CD1c-positive myeloid dendritic cell (primary cell): ENCODE measurements at regions not wholly inside any gene's neighbourhood (a gene's known extent, or its start where the extent isn't known, plus 50 kb on each side); places are given as distances from the start of the nearest gene placed in this dataset.
"Not testable (repeated sequence)": the region's sequence is repeated elsewhere in the genome, so short reads cannot be mapped to it uniquely, and the experiment has no call there.

Experiments
- DNase-seq: peaks from one replicate; pipeline ENCODE4 v3.0.0-alpha.2; 2016; ENCODE audit errors: extremely low spot score

DNA sequence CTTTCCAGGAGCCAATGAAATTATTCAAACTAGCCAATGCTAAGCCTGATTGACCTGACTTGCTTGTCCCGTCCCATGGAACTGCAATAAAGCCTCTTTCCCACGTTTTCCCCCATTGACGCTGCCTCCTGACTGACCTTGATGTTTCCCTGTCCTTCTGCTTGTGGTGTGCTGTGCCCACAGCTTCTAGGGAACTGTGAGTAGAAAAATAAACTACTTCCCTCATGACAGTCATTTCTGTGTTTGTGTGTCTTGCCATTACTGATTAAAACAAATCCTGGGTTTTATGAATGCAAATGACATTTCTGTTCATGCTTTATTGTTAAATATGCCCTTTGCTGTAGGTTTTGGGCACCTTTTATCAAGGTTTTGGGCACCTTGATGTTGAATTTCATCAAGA is 91.3 kb upstream of the ABI1 start:
- DNase-seq: peak; percentile 59

GRCh38 chr10:26951650-26952049 is 90.9 kb upstream of the ABI1 start:
- DNase-seq: no peak

DNA sequence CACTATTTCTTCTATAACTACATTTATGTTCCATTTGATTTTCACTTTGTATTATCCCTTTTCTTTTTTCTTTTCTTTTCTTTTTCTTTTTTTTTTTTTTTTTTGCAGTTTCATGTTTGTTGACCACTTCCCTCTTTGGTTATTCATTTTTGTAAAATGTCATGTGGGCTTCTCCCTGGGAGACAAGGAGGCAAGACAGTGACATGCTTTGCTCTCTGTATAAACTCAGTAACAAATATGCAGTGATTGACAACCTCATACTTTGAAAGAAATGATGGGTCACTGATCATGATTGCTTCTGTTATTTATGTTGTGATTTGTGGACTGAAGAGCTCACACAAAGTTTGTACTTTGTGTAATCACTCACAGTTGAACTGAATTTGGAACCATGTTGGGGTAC is 90.2 kb upstream of the ABI1 start:
- peak; percentile 37 for DNase-seq

- no peak for DNase-seq
These were observed 85.5 kb upstream of the ABI1 start for GRCh38 chr10:26946102-26946811.

DNA sequence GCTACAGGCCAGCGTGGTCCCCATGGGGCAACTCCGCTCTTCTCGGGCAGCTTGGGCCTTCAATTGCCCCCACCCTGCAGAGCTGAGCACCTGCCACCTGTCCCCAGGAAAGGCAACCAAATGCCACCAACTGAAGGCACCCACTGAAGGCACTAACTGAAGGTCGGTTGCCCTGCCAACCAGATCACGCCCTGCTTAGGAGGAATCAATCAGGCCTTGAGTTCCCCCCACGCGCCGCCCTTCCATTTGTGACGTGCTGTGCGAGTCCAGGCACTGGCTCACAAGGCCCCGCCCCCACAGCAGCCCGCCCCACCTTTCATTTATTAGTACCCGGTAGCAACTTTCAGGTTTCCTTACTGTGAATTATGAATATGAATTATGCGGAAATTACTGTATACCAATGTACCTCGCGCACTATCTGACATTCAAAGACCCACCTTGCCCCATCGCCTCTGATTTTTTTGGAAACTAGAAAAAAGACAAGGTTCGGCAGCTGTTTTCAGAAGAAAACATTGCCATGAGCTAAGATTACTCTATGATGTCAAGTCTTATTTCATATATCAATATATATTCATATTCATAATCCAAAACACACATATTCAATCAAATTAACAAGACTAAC is 83.6 kb upstream of the ABI1 start:
- DNase-seq: no peak

- DNase-seq: no peak
These were observed 79.2 kb upstream of the ABI1 start for GRCh38 chr10:26939962-26940354.

DNA sequence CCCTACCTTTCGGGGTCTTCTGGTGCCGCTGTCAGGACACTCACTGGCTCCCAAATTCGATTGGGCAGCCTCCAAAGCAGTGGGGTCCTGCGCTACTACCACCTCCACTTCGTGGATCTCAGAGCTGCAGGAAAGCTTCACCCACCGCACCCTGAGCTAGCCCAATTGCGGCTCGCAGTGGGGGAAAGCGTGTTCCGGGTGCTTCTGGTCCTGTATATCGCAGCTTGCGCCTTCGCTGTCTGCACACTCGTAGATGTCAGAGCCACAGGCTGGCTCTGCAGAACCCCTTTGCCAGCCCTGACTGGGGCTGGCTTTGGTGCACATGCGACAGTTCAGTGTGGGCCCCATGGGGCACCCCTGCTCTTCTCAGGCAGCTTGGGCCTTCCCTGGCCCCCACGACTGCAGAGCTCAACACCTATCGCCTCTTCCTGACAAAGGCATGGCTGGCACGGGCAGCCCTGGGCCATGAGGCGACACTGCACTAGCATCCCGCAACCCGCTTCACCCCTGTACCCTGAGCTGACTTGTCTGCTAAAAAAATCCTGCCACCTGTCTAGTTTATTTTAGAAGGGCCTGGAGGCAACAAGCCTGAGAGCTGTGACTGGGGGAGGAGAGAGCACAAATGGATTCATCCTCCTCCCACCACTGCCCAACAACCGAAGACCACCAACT is 78.7 kb upstream of the ABI1 start:
- no peak for DNase-seq

DNA sequence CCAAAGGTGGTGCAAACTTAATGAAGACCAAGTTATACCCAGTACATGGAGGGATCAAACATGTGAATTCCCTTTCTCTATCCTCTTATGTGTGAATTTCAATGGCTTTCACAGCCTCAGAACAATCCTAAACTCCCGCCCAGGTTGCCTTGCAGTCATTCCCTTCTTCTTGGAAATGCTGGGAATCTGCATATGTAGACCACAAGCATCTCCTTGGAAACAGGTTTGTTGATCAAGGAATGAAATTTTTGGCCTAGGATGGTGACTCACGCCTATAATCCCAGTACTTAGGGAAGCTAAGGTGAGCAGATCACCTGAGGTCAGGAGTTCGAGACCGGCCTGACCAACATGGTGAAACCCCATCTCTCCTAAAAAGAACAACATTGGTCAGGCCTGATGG is 77.8 kb upstream of the ABI1 start:
- DNase-seq: no peak

DNA sequence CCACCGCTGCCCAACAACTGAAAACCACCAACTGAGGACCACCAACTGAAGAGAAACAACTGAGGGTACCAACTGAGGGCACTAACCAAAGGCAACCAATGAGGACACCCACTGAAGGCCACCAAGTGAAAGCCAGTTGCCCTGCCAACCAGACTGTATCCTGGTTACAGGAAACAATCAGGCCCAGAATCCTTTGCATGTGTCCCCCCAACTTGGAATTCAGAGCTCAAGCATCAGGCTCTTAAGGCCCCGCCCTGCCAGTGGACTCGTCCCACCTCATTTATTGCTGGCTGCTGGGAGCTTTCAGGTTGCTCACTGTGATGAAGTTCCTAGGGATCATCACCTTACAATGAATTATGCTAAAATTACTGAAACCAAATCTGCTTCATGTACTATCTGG is 76.6 kb upstream of the ABI1 start:
- no peak for DNase-seq

DNA sequence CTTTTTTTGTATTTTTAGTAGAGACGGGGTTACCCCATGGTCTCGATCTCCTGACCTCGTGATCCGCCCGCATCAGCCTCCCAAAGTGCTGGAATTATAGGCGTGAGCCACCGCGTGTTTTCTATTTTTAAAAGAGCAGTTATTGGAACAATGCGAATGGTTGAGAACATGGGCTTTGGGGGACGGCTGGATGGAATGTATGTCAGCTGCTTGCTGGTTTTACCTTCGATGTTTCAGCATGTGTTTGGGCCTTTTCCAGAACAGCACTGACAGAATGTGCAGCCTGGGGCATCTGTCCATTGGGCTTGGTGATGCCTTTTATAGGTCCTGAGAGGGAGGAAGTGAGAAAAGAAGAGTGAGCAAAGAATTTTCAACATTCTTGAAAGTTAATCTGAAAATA is 73.4 kb upstream of the ABI1 start:
- DNase-seq: not testable (repeated sequence)

GRCh38 chr10:26932576-26932975 is 71.8 kb upstream of the ABI1 start:
- DNase-seq: no peak

- DNase-seq: no peak
These were observed 70.5 kb upstream of the ABI1 start for GRCh38 chr10:26931223-26931622.

GRCh38 chr10:26922824-26923223 is 62.1 kb upstream of the ABI1 start:
- DNase-seq: not testable (repeated sequence)

GRCh38 chr10:26919156-26919860 is 58.5 kb upstream of the ABI1 start:
- not testable (repeated sequence) for DNase-seq

- DNase-seq: no peak
These were observed 54.1 kb upstream of the ABI1 start for GRCh38 chr10:26914898-26915297.

DNA sequence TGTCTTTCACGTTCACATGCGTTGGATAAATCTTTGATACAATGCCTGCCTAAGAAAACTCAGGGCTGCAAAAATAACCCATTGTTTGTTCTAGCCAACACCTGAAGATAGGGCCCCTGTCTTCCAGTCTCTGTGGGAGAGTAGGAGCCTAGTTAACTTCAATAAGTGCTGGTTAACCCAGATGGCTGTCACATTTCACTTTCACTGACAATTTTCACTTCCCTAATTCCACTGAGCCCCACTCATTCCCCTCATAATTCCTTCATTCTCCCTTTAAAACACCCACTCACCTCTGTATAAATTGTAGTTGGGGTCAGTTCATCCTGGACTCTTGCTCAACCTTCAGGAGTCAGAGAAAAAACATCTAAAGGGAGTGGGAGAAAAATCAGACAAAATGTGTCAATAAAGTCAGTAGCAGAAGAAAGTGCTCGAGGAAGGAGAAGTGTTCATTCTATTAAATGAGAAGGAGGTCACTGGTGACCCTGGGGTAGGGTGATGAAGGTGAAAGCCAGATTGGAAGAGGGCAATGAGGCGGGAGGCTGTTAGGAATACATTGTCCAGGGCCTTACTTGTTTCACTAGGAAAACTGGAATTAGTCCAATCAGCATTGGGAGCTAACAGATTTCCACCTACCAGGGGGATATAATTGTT is 51.2 kb upstream of the ABI1 start:
- peak; percentile 38 for DNase-seq
